Activated CD8-positive, alpha-beta memory T cell treated with anti-CD3 and anti-CD28 coated beads, Interleukin-2, amount 50 U/mL, for 24 hours (primary cell): ENCODE measurements at regions not wholly inside any gene's neighbourhood (a gene's known extent, or its start where the extent isn't known, plus 50 kb on each side); places are given as distances from the start of the nearest gene placed in this dataset.
"Not testable (repeated sequence)": the region's sequence is repeated elsewhere in the genome, so short reads cannot be mapped to it uniquely, and the experiment has no call there.

Experiments
- DNase-seq: peaks from one replicate; pipeline ENCODE4 v3.0.0-alpha.2; 2020; ENCODE audit errors: extremely low read depth

DNA sequence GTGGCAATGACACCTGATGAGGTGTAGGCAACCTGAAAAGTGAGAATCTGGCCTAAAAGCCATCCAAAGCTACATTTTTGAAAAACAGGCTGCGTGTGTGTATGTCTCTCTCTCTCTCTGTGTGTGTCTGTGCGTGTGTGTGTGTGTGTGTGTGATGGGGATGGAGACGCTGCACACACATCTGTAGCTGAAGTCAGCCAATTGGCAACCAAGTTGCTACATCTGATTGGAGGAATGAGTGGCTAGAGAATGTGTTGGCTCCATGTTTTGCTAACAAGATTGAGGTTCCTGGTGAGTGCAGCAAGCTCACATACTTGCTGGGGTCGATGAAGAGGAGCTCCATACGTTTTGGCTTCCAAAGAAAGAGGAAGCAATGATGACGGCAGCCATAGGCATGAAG, 311.4 kb upstream of the NCAM1 start:
- no peak for DNase-seq

- no peak for DNase-seq
Measured at GRCh38 chr11:112650527-112650926, 310.7 kb upstream of the NCAM1 start.

GRCh38 chr11:112651386-112651785, 309.8 kb upstream of the NCAM1 start:
- DNase-seq = no peak

DNA sequence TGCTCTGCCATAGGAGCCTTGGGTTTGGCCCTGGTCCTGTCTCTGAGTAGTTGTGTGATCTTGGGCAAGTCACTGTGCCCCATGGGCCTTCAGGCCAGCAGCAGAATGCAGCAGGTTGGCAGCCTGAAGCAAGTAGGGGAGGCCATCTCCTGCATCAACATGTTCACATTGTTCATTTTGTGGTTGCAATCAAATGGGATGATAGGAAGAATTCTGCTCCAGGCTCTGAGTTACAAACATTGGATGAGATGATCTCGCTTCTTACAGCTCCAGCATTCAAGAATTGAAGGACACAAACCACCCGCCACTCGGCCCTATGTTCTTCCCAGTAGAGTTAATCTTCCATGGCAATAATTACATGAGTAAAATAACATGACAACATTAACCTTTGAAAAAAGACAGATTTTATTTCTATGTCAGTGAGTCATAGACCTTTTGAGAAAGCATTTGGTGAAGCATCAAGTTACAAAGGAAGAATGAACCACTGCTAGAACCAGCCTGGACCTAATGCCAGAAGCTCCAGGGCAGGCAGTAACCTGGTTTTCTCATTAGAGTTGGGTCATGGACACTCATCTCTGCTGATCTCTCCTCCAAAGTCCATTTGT, 308.3 kb upstream of the NCAM1 start:
- no peak for DNase-seq

GRCh38 chr11:112655371-112655770, 305.8 kb upstream of the NCAM1 start:
- DNase-seq = no peak

GRCh38 chr11:112656772-112657428, 304.3 kb upstream of the NCAM1 start:
- no peak for DNase-seq

DNA sequence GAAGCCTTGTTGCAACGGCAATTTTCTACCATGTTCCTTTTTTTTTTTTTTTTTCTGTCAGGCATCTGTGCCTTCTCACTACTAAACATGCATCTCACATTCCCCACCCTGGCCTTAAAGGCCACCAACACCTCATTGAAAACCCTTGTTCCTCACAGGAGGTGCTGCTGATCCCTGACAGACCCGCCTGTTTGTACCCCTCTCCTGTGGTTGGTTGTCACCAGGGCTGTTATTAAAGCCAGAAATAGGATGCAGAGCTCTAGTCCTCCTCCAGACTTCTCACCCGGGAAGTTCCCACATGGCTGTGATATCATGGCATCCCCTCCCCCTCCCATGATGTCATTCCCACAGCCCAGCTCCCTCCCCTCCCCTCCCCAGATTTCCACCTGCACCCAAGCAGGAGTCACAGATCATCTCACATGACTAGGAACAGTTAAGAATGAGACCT, 302.8 kb upstream of the NCAM1 start:
- DNase-seq = no peak

DNA sequence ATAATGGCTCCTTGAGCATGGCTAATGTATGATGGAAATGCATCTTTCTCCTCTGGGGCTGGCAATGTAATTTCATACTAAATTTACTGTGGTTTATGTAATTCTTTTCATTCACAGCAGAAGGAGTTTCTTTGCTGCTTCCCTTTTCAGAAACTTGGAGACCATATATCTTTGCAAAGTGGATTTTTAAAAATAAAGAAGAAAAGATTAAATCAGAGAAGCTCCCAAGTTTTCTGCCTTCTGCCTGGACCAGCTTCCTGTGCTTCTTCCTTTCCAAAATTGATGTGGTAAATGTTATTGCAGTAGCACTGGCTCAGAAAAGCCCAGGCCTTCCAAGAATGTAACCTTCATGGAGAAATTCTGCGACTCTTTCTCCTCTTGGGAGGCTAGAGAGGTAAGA, 300.1 kb upstream of the NCAM1 start:
- DNase-seq = no peak

- DNase-seq = no peak
Measured at GRCh38 chr11:112661571-112661970, 299.6 kb upstream of the NCAM1 start.

DNA sequence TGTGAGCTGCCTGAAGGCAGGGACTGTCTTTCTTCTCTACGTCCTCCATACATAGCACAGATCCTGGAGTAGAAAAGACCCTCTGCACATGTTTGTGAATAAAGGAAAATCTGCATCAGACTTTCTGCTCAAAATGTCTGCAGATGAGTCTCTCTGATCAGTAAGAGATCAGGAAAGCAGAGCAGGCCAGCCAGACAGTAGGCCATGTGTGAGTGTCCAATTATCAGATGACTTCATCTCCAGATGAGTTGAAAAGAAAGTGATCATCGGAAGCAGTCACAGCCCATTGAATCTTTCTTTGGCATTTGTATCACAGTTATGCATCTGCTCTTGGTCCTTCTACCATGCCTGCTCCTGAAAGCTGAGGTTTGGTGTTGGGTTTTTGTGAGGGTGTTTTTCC, 298.7 kb upstream of the NCAM1 start:
- no peak for DNase-seq

DNA sequence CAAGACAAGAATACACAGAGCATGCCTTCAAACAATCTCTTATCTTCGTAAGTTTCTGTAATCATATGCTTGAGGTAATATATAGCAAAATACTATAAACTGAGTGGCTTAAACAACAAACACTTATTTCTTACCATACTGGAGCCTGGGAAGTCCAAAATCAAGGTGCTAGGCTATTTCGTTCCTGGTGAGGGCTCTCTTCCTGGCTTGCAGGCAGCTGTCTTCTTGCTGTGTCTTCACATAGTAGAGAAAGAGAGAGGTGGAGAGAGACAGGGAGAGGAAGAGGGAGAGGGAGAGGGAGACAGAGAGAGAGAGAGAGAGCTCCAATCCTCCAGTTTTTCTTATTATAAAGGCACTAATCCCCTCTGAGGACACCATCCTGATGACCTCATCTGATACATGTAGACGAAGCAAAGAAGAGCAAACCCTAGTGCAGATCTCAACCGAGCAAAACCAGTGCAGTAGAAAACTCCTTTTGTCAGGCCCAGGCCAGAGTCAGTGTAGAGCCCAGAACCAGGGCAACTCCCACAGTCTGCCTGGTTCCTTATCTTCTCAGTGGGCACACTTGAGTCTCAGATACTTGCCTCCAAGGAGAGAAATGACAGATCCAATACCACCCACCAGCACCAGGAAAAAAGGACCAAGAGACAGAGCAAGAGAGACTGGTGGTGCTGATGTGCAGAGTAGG, 297.1 kb upstream of the NCAM1 start:
- no peak for DNase-seq

- DNase-seq = no peak
Measured at GRCh38 chr11:112665291-112665690, 295.9 kb upstream of the NCAM1 start.

DNA sequence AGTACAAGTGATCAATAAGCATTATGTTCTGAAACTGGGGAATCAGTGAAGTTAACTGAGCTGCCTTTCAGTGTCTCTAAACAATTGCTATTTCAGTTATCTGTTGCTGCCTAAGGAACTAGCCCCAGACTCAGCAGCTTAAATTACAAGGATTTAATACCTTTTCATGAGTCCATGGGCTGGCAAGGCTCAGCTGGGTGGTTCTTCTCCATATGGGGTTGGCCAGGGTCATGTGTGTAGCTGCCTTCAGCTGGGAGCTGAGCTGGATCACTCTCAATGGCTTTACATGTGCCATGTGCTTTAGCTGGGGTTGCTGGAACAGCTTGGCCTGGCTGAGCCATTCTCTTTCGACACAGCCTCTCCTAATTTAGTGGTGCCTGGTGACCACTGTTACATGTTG, 295.0 kb upstream of the NCAM1 start:
- DNase-seq = no peak

- DNase-seq = no peak
Measured at GRCh38 chr11:112670806-112671570, 290.2 kb upstream of the NCAM1 start.

- not testable (repeated sequence) for DNase-seq
Measured at GRCh38 chr11:112673401-112673800, 287.8 kb upstream of the NCAM1 start.

- no peak for DNase-seq
Measured at GRCh38 chr11:112685111-112685510, 276.1 kb upstream of the NCAM1 start.

DNA sequence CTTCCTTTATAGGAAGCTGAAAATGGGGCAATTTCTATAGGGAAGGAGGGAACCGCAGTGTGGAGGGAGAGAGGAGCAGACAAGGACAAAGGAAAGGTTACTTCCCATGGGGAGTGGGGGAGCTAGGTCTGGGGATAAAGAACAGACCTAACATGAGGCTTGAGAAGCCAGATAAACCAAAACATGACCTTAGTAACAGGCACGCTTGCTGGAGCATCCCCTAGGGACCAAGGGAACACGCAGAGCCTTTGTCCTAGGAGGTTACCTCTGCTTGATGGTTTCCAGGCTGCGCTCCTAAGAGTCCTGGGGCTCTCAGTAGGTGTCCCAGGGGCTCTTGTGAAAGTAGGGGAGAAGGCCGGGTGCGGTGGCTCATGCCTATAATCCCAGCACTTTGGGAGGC, 271.4 kb upstream of the NCAM1 start:
- DNase-seq = no peak

GRCh38 chr11:112693781-112694180, 267.4 kb upstream of the NCAM1 start:
- DNase-seq = no peak

DNA sequence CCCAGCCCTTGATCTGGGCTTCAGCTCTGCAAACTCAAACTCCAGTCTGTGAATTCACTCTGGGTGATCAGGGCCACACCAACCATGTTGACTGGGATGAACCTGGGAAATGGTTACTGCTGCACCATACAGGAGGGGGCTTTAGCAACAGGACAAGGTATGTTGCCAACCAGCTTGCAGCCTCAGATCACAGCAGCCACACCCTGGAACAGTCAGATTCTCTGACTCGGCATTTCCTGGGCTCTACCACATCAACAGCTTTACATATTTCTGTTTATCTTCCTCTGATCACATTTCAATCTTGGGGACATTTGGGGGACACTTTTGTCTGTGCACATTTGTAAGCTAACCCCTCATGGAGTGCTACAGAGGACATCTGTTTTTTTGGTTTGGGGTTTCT, 267.0 kb upstream of the NCAM1 start:
- no peak for DNase-seq

DNA sequence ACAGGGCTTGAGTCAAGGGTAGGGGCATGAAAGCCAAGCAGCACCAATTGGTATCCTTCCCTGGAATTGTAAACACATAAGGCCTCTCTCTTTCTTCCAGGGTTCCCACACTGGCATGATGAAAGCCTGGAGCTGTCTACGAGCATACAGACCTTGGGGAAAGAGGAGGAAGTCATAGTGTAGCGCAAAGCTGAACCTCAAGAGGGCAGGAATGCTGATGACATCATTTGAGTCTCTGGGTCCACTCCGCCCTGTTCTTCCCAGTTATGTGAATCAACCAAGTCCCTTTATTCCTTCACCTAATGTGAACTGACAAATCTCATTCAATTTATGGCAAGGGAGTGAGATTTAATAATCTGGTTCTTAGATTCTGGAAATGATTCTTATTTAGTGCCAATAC, 266.4 kb upstream of the NCAM1 start:
- DNase-seq = no peak

DNA sequence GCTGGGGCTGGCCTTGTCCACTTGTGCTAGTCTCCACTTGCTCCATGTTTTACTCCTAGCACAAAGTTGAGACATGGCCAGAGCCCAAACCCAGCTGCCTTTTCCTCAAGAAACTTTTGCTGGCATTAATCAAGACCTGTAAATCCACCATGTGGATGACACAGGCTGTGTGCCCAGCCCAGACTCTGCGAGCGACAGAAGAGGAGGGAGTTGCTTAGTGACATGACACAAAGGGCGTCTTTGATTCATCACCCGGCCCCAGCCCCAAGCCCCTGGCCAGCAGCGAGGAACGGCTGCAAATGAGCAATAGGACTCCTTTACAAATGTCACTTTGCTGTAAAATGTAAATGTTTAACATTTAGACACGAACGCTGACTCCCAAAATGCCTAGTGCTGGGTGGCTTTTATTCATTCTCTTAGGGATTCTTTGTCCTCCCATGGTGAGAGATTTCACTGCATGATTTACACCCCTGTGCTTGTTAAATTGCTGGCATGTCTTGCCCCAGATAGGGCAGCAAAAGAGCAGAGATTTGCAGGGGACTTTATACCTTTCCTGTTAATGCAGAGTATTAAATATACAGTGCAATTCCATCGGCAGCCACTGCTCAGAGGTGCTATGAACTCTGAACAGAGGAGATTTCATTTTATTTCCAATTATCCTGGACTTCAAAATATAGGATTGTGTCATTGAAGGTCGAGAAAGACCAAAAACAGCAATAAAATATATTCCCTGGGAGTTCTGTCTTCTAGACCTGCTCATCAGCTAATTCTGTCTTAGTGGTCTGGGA, 263.6 kb upstream of the NCAM1 start:
- no peak for DNase-seq

DNA sequence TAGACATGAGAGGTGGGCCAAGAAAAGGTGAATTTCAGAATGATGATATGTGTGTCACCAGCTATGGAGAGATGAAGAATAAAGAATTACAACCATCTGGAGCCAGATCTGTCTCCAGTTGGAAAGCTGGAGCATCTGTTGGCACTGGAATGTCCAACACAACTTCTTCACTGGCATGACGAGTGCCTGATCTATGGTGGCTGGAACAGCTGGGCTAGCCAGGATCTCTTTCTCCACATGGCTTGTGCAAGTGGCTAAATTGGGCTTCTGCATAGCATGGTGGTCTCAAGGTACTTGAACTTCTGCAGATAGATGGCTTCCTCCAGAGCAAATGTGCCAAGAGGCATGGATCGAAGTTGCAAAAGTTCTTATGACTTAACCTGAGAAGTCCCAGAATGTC, 256.1 kb upstream of the NCAM1 start:
- no peak for DNase-seq
